HFFc6 (cell line): ENCODE measurements at regions not wholly inside any gene's neighbourhood (a gene's known extent, or its start where the extent isn't known, plus 50 kb on each side); places are given as distances from the start of the nearest gene placed in this dataset.

Source experiments
- DNase-seq: peaks from one replicate; pipeline ENCODE4 v3.0.0-alpha.2; 2018
- H3K27ac Mint-ChIP-seq: 2 replicates; pipeline ENCODE4 v1.8.0; 2020; ENCODE audit warnings: mild to moderate bottlenecking, mixed read lengths
- H3K27me3 Mint-ChIP-seq: 2 replicates; pipeline ENCODE4 v1.8.0; 2021; ENCODE audit warnings: mild to moderate bottlenecking, moderate library complexity, mixed read lengths; ENCODE audit not compliant: insufficient read depth
- H3K36me3 Mint-ChIP-seq: 2 replicates; pipeline ENCODE4 v1.8.0; 2021; ENCODE audit warnings: low read depth, mixed read lengths
- H3K4me1 Mint-ChIP-seq: 2 replicates; pipeline ENCODE4 v1.8.0; 2020; ENCODE audit warnings: low read depth, mixed read lengths
- H3K4me3 Mint-ChIP-seq: 2 replicates; pipeline ENCODE4 v1.8.0; 2020; ENCODE audit warnings: mild to moderate bottlenecking, moderate library complexity, mixed read lengths
- H3K9me3 Mint-ChIP-seq: 2 replicates; pipeline ENCODE4 v1.8.0; 2020; ENCODE audit warnings: mild to moderate bottlenecking, mixed read lengths
- CTCF ChIP-seq: fragments of 200-600 bp; sonication (generic); IDR thresholded peaks from 2 replicates; pipeline ENCODE4 v1.5.0; 2021; ENCODE audit warnings: antibody characterized with exemption, mild to moderate bottlenecking

- no peak for DNase-seq
- H3K36me3 Mint-ChIP-seq = no peaks in the 10 kb centered on the region
- H3K27ac Mint-ChIP-seq = no peak overlapping the region
- H3K4me1 Mint-ChIP-seq = no peaks in the 10 kb centered on the region
- peaks cover 2% of the 10 kb centered on the region; the same call in 1 of the 2 replicates for H3K9me3 Mint-ChIP-seq
- no peak overlapping the region for H3K4me3 Mint-ChIP-seq
- no peak for TF ChIP-seq CTCF
- H3K27me3 Mint-ChIP-seq = peaks cover 3% of the 10 kb centered on the region; the same call in 1 of the 2 replicates
Observed at GRCh38 chr2:199509403-199509802, 51.7 kb upstream of the SATB2 start.
